HEK293 (cell line): ENCODE measurements at regions not wholly inside any gene's neighbourhood (a gene's known extent, or its start where the extent isn't known, plus 50 kb on each side); places are given as distances from the start of the nearest gene placed in this dataset.
"Not testable (repeated sequence)": the region's sequence is repeated elsewhere in the genome, so short reads cannot be mapped to it uniquely, and the experiment has no call there.

ENCODE experiments used
- CTCF ChIA-PET: fragments of 350-600 bp; formaldehyde crosslinking; extraction: SDS; loops from one replicate; lab custom pipeline; 2021; ENCODE audit warnings: antibody characterized with exemption; lab: Yijun Ruan, JAX
- POLR2A ChIA-PET: fragments of 300-600 bp; formaldehyde crosslinking; extraction: SDS; loops from one replicate; lab custom pipeline; 2020; ENCODE audit warnings: antibody characterized with exemption, inconsistent platforms; lab: Yijun Ruan, JAX
- H3K27ac ChIP-seq: fragments of 200-500 bp; sonication (Bioruptor generic); 2 replicates; pipeline ENCODE4 v1.5.1; 2014; ENCODE audit warnings: low read depth, low read length, control low read depth, inconsistent platforms; ENCODE audit errors: extremely low read depth
- H3K36me3 ChIP-seq, 2 experiments: fragments of 200-500 bp in 1 of 2; sonication (Bioruptor generic) in 1 of 2; 1 replicate in 1 of 2; 2 replicates in 1 of 2; pipeline ENCODE4 v1.5.1; 2014 to 2017; ENCODE audit warnings: inconsistent platforms in 2 of 2, low read length in 2 of 2; ENCODE audit not compliant: control insufficient read depth in 2 of 2, insufficient read depth in 1 of 2
- H3K4me1 ChIP-seq: fragments of 200-500 bp; sonication (Bioruptor generic); 2 replicates; pipeline ENCODE4 v1.5.1; 2014; ENCODE audit warnings: mild to moderate bottlenecking, low read length, inconsistent platforms; ENCODE audit not compliant: control insufficient read depth, insufficient read depth
- H3K4me3 ChIP-seq: 2 replicates; pipeline ENCODE4 v1.5.1; 2011; ENCODE audit warnings: low read depth, mild to moderate bottlenecking, control low read depth, low read length, moderate library complexity
- H3K9me3 ChIP-seq: fragments of 200-500 bp; sonication (Bioruptor generic); 2 replicates; pipeline ENCODE4 v1.5.1; 2014; ENCODE audit warnings: low read depth, low read length, inconsistent platforms; ENCODE audit not compliant: control insufficient read depth, insufficient read depth
- GLI2 ChIP-seq: fragments of 450-650 bp; formaldehyde crosslinking; IDR thresholded peaks from 2 replicates; pipeline ENCODE4; 2017; ENCODE audit warnings: missing biosample characterization, missing genetic modification characterization, low read depth, borderline replicate concordance
- HOXA7 ChIP-seq: sonication (generic); formaldehyde crosslinking; IDR thresholded peaks from 2 replicates; pipeline ENCODE4 v1.8.1; 2022; ENCODE audit warnings: missing genetic modification reagents, borderline replicate concordance
- IKZF3 ChIP-seq: fragments of 450-650 bp; IDR thresholded peaks from 2 replicates; pipeline ENCODE4 v1.5.0; 2018; ENCODE audit warnings: missing biosample characterization, mild to moderate bottlenecking, missing genetic modification characterization, moderate library complexity
- KLF17 ChIP-seq: fragments of 450-650 bp; formaldehyde crosslinking; IDR thresholded peaks from 2 replicates; pipeline ENCODE4 v1.5.1; 2016; ENCODE audit warnings: missing biosample characterization, missing genetic modification characterization
- MEIS1 ChIP-seq: sonication (generic); formaldehyde crosslinking; IDR thresholded peaks from 2 replicates; pipeline ENCODE4 v1.8.1; 2022; ENCODE audit warnings: missing genetic modification reagents, mild to moderate bottlenecking, borderline replicate concordance
- PRDM1 ChIP-seq: fragments of 450-650 bp; formaldehyde crosslinking; IDR thresholded peaks from 2 replicates; pipeline ENCODE4; 2016; ENCODE audit warnings: missing biosample characterization, missing genetic modification characterization
- RBAK ChIP-seq: fragments of 450-650 bp; formaldehyde crosslinking; IDR thresholded peaks from 2 replicates; pipeline ENCODE4 v1.5.1; 2016; ENCODE audit warnings: missing biosample characterization, missing genetic modification characterization
- SALL2 ChIP-seq: fragments of 450-650 bp; formaldehyde crosslinking; IDR thresholded peaks from 2 replicates; pipeline ENCODE4 v1.5.0; 2017; ENCODE audit warnings: missing biosample characterization, mild to moderate bottlenecking, missing genetic modification characterization, borderline replicate concordance
- SCRT1 ChIP-seq: fragments of 450-650 bp; formaldehyde crosslinking; IDR thresholded peaks from 2 replicates; pipeline ENCODE4 v1.5.1; 2016; ENCODE audit warnings: missing biosample characterization, missing genetic modification characterization, borderline replicate concordance
- ZBTB11 ChIP-seq: fragments of 450-650 bp; formaldehyde crosslinking; conservative IDR thresholded peaks from 2 replicates; pipeline ENCODE4 v1.5.1; 2016; ENCODE audit warnings: low read depth, missing biosample characterization, missing genetic modification characterization
- ZEB2 ChIP-seq: fragments of 450-650 bp; formaldehyde crosslinking; IDR thresholded peaks from 2 replicates; pipeline ENCODE4 v1.5.1; 2016; ENCODE audit warnings: missing biosample characterization, missing genetic modification characterization
- ZNF114 ChIP-seq: fragments of 450-650 bp; formaldehyde crosslinking; IDR thresholded peaks from 2 replicates; pipeline ENCODE4 v1.5.0; 2017; ENCODE audit warnings: missing biosample characterization, missing genetic modification characterization
- ZNF184 ChIP-seq: fragments of 450-650 bp; IDR thresholded peaks from 2 replicates; pipeline ENCODE4 v1.5.1; 2018; ENCODE audit warnings: missing biosample characterization, mild to moderate bottlenecking, missing genetic modification characterization
- ZNF292 ChIP-seq: fragments of 450-650 bp; formaldehyde crosslinking; IDR thresholded peaks from 2 replicates; pipeline ENCODE4 v1.5.1; 2016; ENCODE audit warnings: low read depth, missing biosample characterization, missing genetic modification characterization, borderline replicate concordance
- ZNF311 ChIP-seq: fragments of 450-650 bp; formaldehyde crosslinking; IDR thresholded peaks from 2 replicates; pipeline ENCODE4 v1.5.1; 2017; ENCODE audit warnings: missing biosample characterization, missing genetic modification characterization, borderline replicate concordance
- ZNF561 ChIP-seq: fragments of 450-650 bp; IDR thresholded peaks from 2 replicates; pipeline ENCODE4 v1.5.1; 2018; ENCODE audit warnings: missing biosample characterization, missing genetic modification characterization, borderline replicate concordance
- ZSCAN4 ChIP-seq: fragments of 450-650 bp; formaldehyde crosslinking; IDR thresholded peaks from 2 replicates; pipeline ENCODE4 v1.5.1; 2017; ENCODE audit warnings: missing biosample characterization, missing genetic modification characterization

- H3K36me3 ChIP-seq = no peaks in the 10 kb centered on the region
- H3K27ac ChIP-seq = no peak overlapping the region
- no peaks in the 10 kb centered on the region for H3K9me3 ChIP-seq
- ChIA-PET CTCF (interaction anchor here (0.6 to 0.7 kb wide), 2 partner anchors 16 to 136 kb away, joined by 3 read pairs; no protein-coding TSS in a partner anchor), POLR2A (no interaction called here)
- no peak overlapping the region for H3K4me3 ChIP-seq
- no peaks in the 10 kb centered on the region for H3K4me1 ChIP-seq
- TF ChIP-seq SCRT1 (tag by site-specific recombination) (no peak), KLF17 (tag by site-specific recombination) (no peak), IKZF3 (tag by site-specific recombination) (no peak), ZNF114 (tag by site-specific recombination) (no peak), ZSCAN4 (tag by site-specific recombination) (no peak)
Measured at GRCh38 chr5:116709082-116709481, 134.5 kb upstream of the SEMA6A start.

GRCh38 chr5:116705121-116705519 is 130.5 kb upstream of the SEMA6A start:
- CTCF ChIA-PET = interaction anchor here (0.6 kb wide), 1 partner anchor 130 kb away, joined by 3 read pairs; no protein-coding TSS in a partner anchor

GRCh38 chr5:116703941-116704340 is 129.3 kb upstream of the SEMA6A start:
- ChIA-PET CTCF (no interaction called here), POLR2A (no interaction called here)
- TF ChIP-seq ZEB2 (tag by site-specific recombination) (no peak), RBAK (tag by site-specific recombination) (no peak), ZBTB11 (no peak), ZNF561 (no peak), PRDM1 (tag by site-specific recombination) (no peak), SALL2 (tag by site-specific recombination) (no peak)
- Histone ChIP-seq H3K4me1 (no peaks in the 10 kb centered on the region), H3K27ac (no peak overlapping the region), H3K4me3 (no peak overlapping the region), H3K9me3 (no peaks in the 10 kb centered on the region), H3K36me3 (no peaks in the 10 kb centered on the region)

More at GRCh38 chr5:116705121-116705519, 130.5 kb upstream of the SEMA6A start:
- H3K4me3 ChIP-seq, H3K9me3 ChIP-seq, POLR2A ChIA-PET, H3K27ac ChIP-seq, H3K36me3 ChIP-seq, H3K4me1 ChIP-seq: not testable (repeated sequence)

GRCh38 chr5:116703328-116703727 is 128.7 kb upstream of the SEMA6A start:
- CTCF ChIA-PET = interaction anchor here (0.7 kb wide), 1 partner anchor 119 kb away, joined by 4 read pairs; no protein-coding TSS in a partner anchor
- Histone ChIP-seq H3K9me3 (no peaks in the 10 kb centered on the region), H3K36me3 (no peaks in the 10 kb centered on the region), H3K4me3 (no peak overlapping the region), H3K4me1 (no peaks in the 10 kb centered on the region), H3K27ac (no peak overlapping the region)
- no peak for TF ChIP-seq MEIS1
- TF ChIP-seq HOXA7 = no peak
- no peak for TF ChIP-seq ZNF311
- TF ChIP-seq ZNF184 (tag by site-specific recombination) = no peak
- TF ChIP-seq ZNF292 = no peak
- no peak for TF ChIP-seq GLI2 (tag by site-specific recombination)
- POLR2A ChIA-PET = no interaction called here
